Cerebellar cortex (tissue), 1 donor: ENCODE measurements at regions not wholly inside any gene's neighbourhood (a gene's known extent, or its start where the extent isn't known, plus 50 kb on each side); places are given as distances from the start of the nearest gene placed in this dataset.

Source experiments
- DNase-seq: peaks from one replicate; pipeline ENCODE4 v3.0.0-alpha.2; 2015; ENCODE audit warnings: low spot score

DNA sequence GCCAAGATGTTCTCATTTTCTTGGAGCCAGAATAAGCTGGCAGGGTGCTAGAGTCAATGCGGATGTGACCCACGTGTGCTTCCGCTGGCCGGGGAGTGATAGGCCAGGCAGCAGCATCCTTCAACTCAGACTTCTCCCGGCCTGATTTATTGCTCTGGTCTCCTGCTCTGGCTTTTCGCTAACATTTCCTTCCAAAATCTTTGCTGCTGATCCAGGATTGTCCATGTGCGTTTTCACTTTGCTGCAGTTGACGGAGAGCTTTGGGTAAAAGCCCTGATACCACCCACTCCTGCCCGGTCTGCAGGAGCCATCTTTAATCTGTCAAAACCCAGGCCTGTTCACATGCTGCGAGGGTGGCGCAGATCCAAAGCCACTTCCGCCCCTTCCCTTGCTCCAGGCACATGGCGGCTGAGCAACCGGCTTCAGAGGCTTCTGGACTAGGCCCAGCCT, 106.8 kb downstream of the CYP26A1 start:
- DNase-seq, result no peak

DNA sequence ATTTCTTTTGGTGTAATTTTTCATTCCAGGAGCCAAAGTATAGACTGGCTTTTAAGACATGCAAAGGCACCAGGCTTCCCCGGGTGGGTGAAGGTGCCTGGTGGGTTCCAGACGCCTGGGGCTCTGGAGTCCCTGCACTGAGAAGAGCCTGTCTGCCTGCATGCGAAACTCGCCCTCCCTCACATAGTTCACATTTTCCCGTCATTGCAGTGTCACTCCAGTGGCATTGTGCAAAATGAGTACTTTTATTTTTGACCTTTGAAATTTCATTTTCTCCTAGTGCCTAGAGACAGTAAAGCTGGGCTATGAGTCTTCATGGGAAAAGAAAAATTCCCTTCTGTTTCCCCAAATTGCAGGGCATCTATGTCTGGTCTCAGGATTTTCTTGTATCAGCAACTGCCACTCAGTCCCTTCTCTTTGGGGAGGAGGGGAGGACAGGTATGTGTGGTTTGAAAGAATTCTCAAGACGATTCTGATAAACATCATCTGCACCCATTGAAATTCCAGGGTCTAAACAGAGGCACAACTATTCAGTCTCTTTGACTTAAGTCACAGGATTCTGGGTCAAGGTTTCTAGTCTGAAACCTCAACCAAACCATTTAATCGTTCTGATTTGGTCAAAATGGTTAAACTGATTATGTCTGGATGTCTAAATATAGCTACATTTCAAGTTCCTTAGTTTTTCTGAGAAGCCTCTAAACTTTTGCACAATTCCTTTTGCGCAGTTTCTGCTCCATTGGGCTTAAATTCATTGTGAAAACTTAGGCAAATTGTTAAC, 107.8 kb downstream of the CYP26A1 start:
- DNase-seq, result no peak

DNA sequence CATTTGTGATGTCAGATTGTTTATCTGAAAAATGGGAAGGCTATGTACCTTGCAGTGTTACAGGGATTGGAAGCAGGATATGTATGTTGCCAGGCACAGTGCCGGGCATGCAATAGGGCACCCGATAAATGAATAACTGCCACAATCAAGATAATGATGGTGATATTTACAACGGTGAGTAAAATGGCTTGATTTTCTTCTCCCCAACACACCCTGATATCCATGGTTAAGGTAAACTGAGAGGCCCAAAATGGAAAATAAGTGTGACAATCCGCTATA, 108.3 kb downstream of the CYP26A1 start:
- no peak for DNase-seq

DNA sequence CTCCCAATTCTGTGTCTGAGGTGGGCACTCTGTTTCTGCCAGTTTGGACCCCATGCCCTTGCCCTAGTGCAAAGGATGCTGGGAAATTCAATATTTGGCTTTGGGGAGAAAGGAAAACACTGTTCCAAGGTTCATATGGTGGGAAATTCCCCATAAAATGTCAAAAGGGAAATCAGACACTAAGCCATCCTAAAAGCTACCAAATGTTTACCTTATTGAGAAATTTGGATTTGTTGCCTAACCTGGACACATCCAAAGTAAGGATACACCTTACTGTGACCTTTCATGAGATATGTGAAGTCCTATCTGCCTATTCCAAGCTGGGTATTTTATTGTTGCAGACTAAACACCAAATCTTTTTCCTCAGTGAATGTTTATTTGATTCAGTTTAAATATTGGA, 109.1 kb downstream of the CYP26A1 start:
- no peak for DNase-seq

DNA sequence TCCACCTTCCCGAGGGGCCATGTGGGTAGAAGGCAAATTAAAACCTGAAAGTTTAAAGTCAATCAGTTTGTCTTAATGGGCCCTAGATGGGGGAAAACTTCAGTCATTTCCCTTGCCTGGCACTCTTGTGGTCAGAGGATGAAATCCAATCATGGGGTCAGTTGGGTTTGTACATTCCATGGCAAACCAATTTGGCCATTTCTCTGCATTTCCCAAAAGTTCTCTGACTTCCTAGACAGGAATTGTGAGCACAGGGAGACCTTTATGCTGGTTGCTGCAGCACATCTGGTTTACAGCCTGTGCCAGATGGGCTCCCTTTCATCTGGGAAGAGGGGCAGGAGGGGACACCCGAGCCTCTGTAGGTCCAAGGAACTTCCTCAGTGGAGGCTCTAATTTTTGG, 113.0 kb downstream of the CYP26A1 start:
- no peak for DNase-seq

DNA sequence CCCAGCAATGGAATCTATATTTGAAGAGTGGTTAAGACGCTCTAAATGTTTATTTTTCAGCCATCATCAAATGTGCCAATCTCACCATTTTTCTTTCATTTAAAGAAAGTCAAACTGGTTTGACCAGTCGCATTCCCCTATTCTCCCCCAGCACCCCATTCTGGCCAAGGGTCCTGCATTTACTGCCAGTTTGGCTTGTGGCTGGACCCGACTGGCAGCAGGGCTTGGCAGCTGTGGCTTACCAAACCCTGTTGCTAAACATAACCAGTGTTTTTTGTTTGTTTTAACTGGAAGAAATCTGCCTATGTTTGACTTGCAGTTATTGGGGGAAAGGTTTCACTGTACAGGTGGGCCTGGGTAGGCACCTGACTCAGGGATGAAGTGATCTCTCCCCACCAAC, 116.3 kb downstream of the CYP26A1 start:
- no peak for DNase-seq

DNA sequence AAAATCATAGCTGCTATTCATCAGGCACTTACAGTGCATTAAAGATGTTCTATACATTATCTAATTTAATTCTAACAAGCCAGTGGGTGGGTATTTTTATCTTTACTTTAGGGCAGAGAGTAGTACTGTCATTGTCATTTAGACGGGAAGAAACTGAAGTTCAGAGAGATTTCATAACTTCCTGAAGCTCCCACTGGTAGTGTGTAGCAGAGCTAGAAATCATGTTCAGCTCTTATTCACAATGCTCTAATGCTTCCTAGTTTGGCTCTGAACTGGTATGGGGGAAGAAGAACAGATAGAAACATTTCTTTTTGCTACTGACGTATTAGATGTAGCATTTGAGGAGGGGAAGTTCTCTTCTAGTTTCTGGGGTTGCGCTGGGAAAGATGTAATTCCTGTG, 116.7 kb downstream of the CYP26A1 start:
- DNase-seq, result no peak

DNA sequence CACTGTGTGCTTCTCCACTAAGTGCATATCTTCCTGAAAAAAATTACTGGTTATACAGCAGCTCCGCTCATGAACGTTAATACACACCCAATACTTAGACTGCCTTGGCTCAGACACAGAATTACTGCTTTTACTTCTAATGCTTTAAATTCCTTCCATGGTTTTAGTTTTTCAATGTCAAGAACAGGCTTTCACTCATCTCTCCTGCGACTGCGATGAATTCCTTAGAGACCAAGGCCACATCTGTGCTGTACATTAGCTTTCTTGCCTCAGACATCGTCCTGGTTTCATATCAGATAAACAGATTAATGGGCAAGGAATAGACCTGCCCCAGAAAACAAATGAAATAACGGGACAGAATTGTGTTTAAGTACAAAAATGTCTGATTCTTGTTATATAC, 120.2 kb downstream of the CYP26A1 start:
- DNase-seq, result no peak

DNA sequence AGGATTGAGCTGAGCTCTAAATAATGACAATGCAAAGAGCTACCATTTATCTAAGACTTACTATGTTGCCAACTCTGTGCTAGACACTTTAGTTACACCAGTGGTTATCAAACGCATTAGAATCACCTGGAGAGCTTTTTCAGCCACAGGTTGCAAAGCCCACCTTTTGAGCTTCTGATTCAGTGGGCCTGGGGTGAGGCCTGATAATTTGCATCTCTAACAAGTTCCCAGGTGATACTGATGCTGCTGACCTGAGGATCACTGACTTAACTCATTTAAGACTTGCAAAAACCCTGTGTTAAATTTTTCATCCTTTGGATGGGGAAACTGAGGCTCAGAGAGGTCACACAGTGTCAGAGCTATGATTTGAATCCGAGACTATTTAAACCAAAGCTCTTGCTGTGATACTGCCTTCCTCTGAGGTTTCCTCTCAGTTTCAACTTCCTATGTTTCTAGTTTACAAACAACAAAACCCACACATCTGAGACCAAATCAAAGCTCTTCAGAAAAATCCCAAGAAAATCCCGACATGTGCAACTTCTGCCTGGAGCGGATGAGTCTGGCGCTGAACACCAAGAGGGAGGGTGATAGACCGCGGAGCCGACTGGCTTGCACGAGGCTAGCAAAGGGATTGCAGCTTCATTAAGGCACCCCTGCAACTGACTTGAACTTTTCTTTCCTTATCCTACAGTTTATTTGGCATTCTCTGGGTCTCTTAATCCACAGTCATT, 124.9 kb downstream of the CYP26A1 start:
- no peak for DNase-seq

DNA sequence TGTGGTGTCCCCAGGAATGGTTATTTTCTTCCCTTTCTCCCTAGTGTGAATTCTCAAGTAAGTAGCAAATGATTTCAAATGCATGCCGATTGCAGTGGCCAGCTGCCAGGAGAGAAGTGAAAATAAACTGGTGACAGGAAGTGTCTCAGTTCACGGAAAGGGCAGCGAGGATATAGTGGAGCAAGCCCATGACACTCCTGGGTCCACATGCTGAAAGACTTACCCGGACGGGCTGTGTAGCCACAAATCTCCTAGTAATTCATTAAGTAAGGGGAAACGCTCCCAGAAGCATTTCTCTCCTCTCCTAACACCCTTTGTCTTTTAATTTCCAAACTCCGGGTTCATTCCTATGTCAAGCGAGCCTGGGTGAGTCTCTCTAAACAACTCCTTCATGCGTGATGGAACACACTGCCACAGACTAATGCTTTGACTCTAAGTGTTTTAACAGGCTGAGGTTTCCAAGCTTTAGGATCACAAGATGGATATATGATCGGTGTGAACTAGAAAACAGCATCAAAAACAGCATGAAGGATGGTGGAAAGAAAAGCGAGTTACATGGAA, 125.6 kb downstream of the CYP26A1 start:
- DNase-seq, result peak; percentile 6

DNA sequence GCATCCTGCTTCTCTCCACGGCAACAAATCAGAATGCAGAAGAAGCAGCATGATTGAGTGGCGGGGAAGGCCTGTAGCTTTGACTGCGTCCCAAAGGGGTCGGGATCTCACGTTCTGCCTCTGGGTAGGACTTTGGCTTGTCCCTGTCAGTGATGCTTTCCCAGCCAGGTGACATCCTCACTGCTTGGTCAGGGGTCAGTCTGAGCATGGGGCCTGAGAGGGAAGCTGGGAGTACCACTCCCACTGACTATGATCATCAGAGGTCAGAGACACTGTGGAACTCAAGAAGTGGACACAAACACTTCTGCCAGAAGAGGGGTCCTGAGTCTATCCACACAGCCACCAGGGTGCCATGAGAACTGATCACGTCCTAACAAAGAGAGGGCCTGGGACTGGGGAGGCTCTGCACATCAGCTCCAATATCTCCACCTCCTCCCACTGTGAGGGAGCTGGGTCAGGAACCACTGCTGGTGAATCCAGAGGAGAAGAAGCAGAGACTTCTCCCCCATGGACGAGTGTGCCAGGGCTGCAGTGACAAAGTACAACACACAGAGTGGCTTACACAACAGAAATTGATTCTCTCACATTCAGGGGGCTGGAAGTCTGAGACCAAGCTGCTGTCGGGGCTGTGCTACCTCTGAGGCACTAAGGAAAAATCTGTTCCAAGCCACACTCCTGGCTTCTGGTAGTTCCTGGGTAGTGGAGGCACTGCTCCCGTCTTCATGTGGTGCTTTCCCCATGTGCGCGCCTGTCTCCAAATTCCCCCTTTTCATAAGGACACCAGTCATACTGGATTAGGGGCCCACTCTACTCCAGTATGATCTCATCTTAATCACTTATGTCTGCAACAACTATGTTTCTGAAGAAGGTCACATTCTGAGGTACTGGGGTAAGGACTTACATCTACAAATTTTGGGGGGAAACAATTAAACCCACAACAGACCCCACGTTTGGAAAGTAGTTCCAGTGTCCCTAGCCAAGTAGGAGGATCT, 131.1 kb downstream of the CYP26A1 start:
- DNase-seq, result no peak

DNA sequence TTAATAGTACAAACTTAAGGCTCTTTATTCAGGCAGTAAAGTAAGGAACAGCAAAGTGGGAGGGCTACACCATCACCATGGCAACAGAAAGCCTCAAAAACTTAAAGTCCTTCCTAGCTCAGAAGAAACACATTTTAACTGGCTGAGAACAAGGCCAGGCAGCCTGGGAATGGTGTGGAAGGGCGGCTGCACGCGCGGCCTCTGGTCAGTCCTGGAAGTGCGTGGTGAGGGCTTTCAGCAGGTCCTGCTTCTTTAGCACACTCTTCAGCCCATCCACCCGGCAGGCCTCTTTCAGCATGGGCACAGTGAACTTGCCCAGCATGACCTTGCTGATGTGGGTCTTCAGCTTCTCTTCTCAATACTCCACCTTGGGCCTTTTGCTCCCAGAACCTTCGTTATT, 133.0 kb downstream of the CYP26A1 start:
- DNase-seq, result peak; percentile 18

DNA sequence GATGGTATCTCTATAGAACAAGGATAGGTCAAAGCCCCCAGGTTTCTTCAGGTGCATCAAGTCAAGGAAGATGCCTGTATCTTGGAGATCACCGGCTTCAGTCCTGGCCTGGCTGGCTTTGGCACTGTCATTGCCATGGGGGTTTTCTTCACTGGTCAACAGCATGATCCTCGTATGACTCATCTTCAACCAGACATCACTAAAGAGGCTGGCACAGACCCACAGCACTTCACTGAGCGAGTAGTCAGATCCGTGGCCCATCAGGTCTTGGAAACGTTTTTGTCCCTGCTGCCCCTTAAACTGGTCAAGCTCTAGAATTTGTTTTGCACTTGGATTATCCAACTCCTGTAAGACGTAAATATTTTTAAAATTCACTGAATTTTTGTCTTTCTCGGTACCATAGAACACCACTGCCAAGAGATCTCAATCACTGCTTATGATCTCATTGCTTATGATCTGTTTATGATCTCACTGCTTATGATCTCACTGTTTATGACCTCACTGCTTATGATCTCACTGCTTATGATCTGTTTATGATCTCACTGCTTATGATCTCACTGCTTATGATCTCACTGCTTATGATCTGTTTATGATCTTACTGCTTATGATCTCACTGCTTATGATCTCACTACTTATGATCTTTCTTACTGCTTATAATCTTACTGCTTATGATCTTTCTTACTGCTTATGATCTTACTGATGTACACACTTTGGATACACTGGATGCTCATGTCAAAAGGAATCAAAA, 135.2 kb downstream of the CYP26A1 start:
- DNase-seq, result no peak

DNA sequence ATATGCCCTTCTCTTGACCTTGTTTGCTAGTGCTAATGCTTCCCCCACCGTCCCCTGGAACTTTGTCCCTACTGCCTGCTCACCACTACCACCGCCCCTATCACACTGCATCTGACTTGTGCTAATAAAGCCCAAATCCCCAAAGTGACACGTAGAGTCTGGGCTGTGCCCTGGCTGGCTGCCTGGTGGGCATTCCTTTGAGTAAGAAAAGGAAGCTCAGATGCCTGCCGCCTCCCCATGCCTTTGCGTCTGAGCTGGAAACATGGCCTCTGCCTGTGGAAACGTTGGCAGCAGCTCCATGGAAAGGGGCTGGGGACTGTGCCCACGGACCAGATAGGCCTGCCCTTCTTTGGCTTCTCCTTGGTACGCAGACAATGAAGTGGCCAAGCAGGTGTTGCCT, 138.3 kb downstream of the CYP26A1 start:
- no peak for DNase-seq

DNA sequence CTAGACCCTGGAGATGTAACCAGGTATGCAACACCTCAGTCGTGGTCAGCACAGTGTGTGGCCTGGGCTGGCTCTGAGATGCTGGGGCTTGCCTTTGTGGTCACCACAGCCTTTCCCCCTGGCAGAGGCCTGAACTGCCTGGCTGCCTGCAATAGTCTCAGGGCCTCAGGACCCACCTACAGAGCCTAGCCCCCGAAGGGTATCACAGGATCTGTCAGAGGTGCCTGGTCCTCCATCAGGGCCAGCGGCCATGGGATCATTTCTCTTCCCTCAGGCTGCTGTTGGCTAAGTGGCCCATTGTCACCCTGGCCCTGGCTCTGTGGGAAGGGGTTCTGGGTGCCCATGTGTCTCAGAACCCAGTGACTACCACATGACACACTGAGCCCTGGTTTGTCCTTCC, 141.6 kb downstream of the CYP26A1 start:
- DNase-seq, result no peak

DNA sequence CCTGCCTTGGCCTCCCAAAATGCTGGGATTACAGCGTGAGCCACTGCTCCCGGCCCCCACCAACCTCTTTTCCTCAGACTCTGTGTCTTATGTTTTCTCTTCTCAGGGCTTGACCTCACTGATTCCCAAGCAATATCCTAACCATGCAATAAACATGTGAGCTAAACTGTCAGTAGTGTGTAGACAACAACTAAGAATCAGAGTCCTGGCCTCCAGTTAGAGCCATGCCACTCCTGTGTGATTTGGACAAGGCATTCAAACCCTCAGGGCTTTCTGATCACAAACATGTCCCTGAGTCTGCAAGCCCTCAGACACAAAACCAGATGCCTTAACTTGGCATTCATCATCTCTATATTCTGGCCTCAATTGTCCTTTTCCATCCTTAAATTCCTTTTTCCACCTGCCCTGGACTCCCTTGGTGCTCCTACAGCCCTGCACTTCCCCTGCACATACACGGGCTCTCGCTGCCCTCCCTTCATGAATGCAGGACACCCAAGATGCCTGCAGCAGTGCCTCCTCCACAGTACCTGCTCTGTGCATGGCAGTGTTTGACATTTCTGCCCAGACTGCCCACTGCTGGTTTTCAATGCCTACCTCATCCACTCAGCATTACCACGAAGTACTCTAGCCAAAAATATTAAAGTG, 142.8 kb downstream of the CYP26A1 start:
- no peak for DNase-seq

DNA sequence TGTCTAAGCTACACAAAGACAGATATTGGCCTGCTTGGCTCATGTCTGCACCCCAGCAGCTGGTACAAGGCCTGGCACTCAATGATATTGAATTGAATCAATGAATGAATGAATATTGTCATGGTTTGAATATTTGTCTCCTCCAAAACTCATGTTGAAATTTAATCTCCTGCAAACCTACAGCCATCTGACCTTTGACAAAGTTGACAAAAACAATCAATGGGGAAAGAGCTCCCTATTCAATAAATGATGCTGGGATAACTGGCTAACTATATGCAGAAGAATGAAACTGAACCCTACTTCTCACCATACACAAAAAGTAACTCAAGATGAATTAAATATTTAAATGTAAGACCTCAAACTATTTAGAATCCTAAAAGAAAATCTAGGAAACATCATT, 144.7 kb downstream of the CYP26A1 start:
- DNase-seq, result no peak

DNA sequence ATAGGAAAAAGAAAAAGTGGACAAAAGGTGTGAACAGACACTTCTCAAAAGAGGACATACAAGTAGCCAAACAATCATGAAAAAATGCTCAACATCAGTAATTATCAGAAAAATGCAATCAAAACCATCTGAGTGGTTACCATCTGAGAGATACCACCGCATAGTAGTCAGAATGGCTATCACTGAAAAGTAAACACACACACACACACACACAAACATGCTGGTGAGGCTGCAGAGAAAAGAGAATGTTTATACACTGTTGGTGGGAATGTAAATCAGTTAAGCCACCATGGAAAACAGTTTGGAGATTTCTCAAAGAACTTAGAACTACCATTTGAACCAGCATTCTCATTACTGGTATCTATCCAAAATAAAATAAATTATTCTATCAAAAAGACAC, 145.7 kb downstream of the CYP26A1 start:
- DNase-seq, result no peak

DNA sequence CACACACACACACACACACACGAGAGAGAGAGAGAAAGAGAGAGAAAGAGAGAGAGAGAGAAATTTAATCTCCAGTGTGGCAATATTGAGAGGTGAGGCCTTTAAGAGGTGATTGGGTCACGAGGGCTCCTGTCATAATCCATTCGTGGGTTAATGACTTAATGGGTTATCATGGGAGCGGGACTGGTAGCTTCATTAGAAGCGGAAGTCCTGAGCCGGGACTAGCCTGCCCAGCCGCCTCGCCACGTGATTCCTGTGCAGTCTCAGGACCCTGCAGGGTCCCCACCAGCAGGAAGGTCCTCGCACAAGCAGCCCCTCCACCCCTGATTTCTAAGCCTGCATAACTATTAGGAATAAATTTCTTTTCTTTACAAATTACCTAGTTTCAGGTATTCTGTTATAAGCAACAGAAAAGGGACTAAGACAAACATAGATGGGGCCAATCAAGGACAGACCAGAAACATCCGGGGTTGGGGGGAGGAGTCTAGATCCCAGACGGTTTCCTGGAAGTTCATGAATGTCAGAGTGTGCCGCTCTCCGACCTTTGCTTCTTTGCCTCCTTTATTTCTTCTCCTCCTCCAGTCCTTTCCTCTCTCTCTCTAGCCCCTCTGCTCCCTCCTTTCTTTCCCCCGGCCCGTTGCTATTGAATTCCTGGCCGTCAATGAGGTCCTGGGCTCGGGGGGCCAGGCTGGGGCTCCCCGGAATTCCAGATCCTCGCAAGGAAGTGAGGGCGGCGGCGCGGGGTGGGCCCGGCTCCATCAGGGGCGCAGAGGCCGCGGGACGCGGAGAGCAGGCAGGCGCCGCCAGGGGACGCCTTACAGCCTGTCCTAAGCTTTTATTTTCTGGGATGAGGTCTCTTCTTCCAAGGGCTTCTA, 146.8 kb downstream of the CYP26A1 start:
- DNase-seq, result no peak

DNA sequence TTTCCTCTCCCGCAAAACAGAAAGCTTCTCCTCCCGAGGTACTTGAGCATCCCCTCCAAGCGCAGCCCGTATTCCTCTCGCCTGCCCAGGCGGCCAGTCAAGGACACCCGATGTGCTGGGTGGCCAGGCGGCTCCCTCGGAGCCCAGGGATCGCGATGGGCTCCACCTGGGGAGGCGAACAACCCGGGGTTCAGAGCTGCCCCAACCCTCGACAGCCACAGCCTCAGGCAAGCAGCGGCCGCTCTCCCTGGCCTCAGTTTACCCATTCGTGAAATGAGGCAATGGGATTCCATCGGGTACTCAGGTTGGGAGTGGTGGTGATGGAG, 147.4 kb downstream of the CYP26A1 start:
- no peak for DNase-seq
